PFSK-1 (cell line): ENCODE measurements at regions not wholly inside any gene's neighbourhood (a gene's known extent, or its start where the extent isn't known, plus 50 kb on each side); places are given as distances from the start of the nearest gene placed in this dataset.

ENCODE experiments used
- FOXP2 ChIP-seq: optimal IDR thresholded peaks from 2 replicates; pipeline ENCODE3; 2011; ENCODE audit warnings: borderline replicate concordance, control low read depth, inconsistent platforms; ENCODE audit not compliant: insufficient read depth; ENCODE audit errors: extremely low read length, extremely low read depth
- POLR2AphosphoS5 ChIP-seq: IDR thresholded peaks from 2 replicates; pipeline ENCODE4 v1.6.1; 2012; ENCODE audit warnings: low read depth, mild to moderate bottlenecking, control low read depth, low read length, moderate library complexity
- SIN3A ChIP-seq: IDR thresholded peaks from 2 replicates; pipeline ENCODE4 v1.6.1; 2012; ENCODE audit warnings: mild to moderate bottlenecking, low read length, moderate library complexity, borderline replicate concordance; ENCODE audit not compliant: insufficient read depth
- TAF1 ChIP-seq: IDR thresholded peaks from 2 replicates; pipeline ENCODE4 v1.6.1; 2012; ENCODE audit warnings: low read length, control low read depth, borderline replicate concordance; ENCODE audit not compliant: insufficient read depth

DNA sequence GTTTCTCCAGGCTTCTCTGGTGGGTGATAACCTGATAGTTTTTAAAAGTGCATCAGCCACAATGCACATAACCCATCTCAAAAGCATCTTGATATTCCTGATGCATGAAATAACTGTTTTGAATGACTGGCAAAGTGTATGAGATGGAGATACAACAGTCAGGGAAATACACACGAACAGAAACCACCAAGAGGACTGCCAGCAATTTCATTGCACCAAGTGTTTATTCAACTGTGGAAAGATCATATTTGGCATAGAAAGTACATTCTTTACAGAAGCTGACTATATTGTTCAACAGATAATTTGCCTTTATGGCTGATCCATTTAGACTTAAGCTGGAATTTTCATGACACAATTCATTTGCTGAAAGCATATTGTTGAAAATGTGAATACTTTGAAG is 139.5 kb downstream of the SLIT2 start:
- TF ChIP-seq POLR2AphosphoS5 (no peak), SIN3A (no peak), FOXP2 (no peak), TAF1 (no peak)
